Large intestine (tissue), 3 donors: ENCODE measurements at regions not wholly inside any gene's neighbourhood (a gene's known extent, or its start where the extent isn't known, plus 50 kb on each side); places are given as distances from the start of the nearest gene placed in this dataset.

Source experiments
- DNase-seq, 2 donors: peaks; one replicate each; pipeline versions ENCODE4 v3.0.0 to v3.0.0-alpha.2; 2013
- H3K27ac ChIP-seq: one replicate; pipeline ENCODE4 v1.5.1; 2013; ENCODE audit warnings: low read length
- H3K27me3 ChIP-seq: 2 replicates; pipeline ENCODE4 v1.6.1; 2013; ENCODE audit warnings: low read length; ENCODE audit not compliant: control insufficient read depth, insufficient read depth
- H3K36me3 ChIP-seq: 2 replicates; pipeline ENCODE4 v1.6.1; 2013; ENCODE audit warnings: low read length; ENCODE audit not compliant: control insufficient read depth, insufficient read depth
- H3K4me1 ChIP-seq: one replicate; pipeline ENCODE4 v1.6.1; 2013; ENCODE audit warnings: low read length; ENCODE audit not compliant: control insufficient read depth, insufficient read depth
- H3K4me3 ChIP-seq: one replicate; pipeline ENCODE4 v1.5.1; 2013; ENCODE audit warnings: low read length
- H3K9me3 ChIP-seq: one replicate; pipeline ENCODE4 v1.6.1; 2013; ENCODE audit warnings: mild to moderate bottlenecking, low read depth, low read length, moderate library complexity; ENCODE audit not compliant: control insufficient read depth
- WGBS: methylation state at CpG from one replicate; pipeline ENCODE4 v1.1.5; 2013; ENCODE audit warnings: low lambda C conversion rate; ENCODE audit not compliant: insufficient coverage; 5-methylcytosine and 5-hydroxymethylcytosine counted together

GRCh38 chr13:71339736-71340135, 527.3 kb downstream of the DACH1 start:
- WGBS = 100% methylated on average over 1 of the region's 1 CpG
- H3K27me3 ChIP-seq = no peaks in the 10 kb centered on the region
- DNase-seq = no peak
- H3K9me3 ChIP-seq = no peaks in the 10 kb centered on the region
- H3K36me3 ChIP-seq = no peaks in the 10 kb centered on the region
- H3K4me3 ChIP-seq = no peak overlapping the region
- H3K27ac ChIP-seq = no peak overlapping the region
- H3K4me1 ChIP-seq = no peaks in the 10 kb centered on the region

- Histone ChIP-seq H3K27ac (no peak overlapping the region), H3K4me3 (no peak overlapping the region), H3K9me3 (no peaks in the 10 kb centered on the region), H3K27me3 (no peaks in the 10 kb centered on the region), H3K36me3 (no peaks in the 10 kb centered on the region), H3K4me1 (no peaks in the 10 kb centered on the region)
- no CpG with 5 or more reads among the region's 1 CpG for WGBS
- DNase-seq = no peak
Observed at GRCh38 chr13:71339005-71339404, 528.0 kb downstream of the DACH1 start.

- Histone ChIP-seq H3K4me3 (no peak overlapping the region), H3K27ac (no peak overlapping the region), H3K4me1 (no peaks in the 10 kb centered on the region), H3K27me3 (no peaks in the 10 kb centered on the region), H3K9me3 (no peaks in the 10 kb centered on the region), H3K36me3 (no peaks in the 10 kb centered on the region)
- no peak for DNase-seq
- WGBS = no CpG with 5 or more reads among the region's 3 CpGs
Observed at GRCh38 chr13:71338070-71338469, 528.9 kb downstream of the DACH1 start.

- Histone ChIP-seq H3K27me3 (no peaks in the 10 kb centered on the region), H3K36me3 (no peaks in the 10 kb centered on the region), H3K4me3 (no peak overlapping the region), H3K4me1 (no peaks in the 10 kb centered on the region), H3K27ac (no peak overlapping the region), H3K9me3 (no peaks in the 10 kb centered on the region)
- WGBS = 100% methylated on average over 1 of the region's 1 CpG
- DNase-seq = no peak
Observed at GRCh38 chr13:71327266-71327665, 539.7 kb downstream of the DACH1 start.

GRCh38 chr13:71325556-71325955, 541.4 kb downstream of the DACH1 start:
- Histone ChIP-seq H3K4me3 (no peak overlapping the region), H3K9me3 (no peaks in the 10 kb centered on the region), H3K4me1 (no peaks in the 10 kb centered on the region), H3K36me3 (no peaks in the 10 kb centered on the region), H3K27me3 (no peaks in the 10 kb centered on the region), H3K27ac (no peak overlapping the region)
- WGBS = 94% methylated on average over 2 of the region's 3 CpGs
- DNase-seq = no peak

- 100% methylated on average over 1 of the region's 5 CpGs for WGBS
- DNase-seq = no peak
- H3K9me3 ChIP-seq = no peaks in the 10 kb centered on the region
Observed at GRCh38 chr13:71323266-71323665, 543.7 kb downstream of the DACH1 start.

GRCh38 chr13:71320452-71320851, 546.6 kb downstream of the DACH1 start:
- H3K4me3 ChIP-seq = no peak overlapping the region
- WGBS = no CpG with 5 or more reads among the region's 1 CpG
- H3K36me3 ChIP-seq = no peaks in the 10 kb centered on the region
- H3K4me1 ChIP-seq = no peaks in the 10 kb centered on the region
- peak in 1 of 2 donors; percentile 4 for DNase-seq
- H3K9me3 ChIP-seq = no peaks in the 10 kb centered on the region
- H3K27ac ChIP-seq = no peak overlapping the region
- H3K27me3 ChIP-seq = no peaks in the 10 kb centered on the region

More at GRCh38 chr13:71323266-71323665, 543.7 kb downstream of the DACH1 start:
- Histone ChIP-seq H3K4me1 (no peaks in the 10 kb centered on the region), H3K27ac (no peak overlapping the region), H3K27me3 (no peaks in the 10 kb centered on the region), H3K4me3 (no peak overlapping the region), H3K36me3 (no peaks in the 10 kb centered on the region)

- Histone ChIP-seq H3K27ac (no peak overlapping the region), H3K4me1 (no peaks in the 10 kb centered on the region), H3K4me3 (no peak overlapping the region), H3K9me3 (no peaks in the 10 kb centered on the region), H3K27me3 (no peaks in the 10 kb centered on the region), H3K36me3 (no peaks in the 10 kb centered on the region)
- WGBS = no CpG with 5 or more reads among the region's 3 CpGs
- DNase-seq = peak; percentile 8 to 41
Observed at GRCh38 chr13:71316792-71317363, 550.1 kb downstream of the DACH1 start.

GRCh38 chr13:71312923-71313322, 554.1 kb downstream of the DACH1 start:
- Histone ChIP-seq H3K4me3 (no peak overlapping the region), H3K27ac (no peak overlapping the region)

GRCh38 chr13:71309905-71310304, 557.1 kb downstream of the DACH1 start:
- no peaks in the 10 kb centered on the region for H3K4me1 ChIP-seq
- no peaks in the 10 kb centered on the region for H3K9me3 ChIP-seq
- no peak overlapping the region for H3K27ac ChIP-seq
- no peak for DNase-seq
- H3K27me3 ChIP-seq = no peaks in the 10 kb centered on the region
- 78% methylated on average over 2 of the region's 4 CpGs for WGBS
- H3K36me3 ChIP-seq = no peaks in the 10 kb centered on the region
- H3K4me3 ChIP-seq = no peak overlapping the region

More at GRCh38 chr13:71312923-71313322, 554.1 kb downstream of the DACH1 start:
- Histone ChIP-seq H3K27me3 (no peaks in the 10 kb centered on the region), H3K36me3 (no peaks in the 10 kb centered on the region), H3K4me1 (no peaks in the 10 kb centered on the region), H3K9me3 (no peaks in the 10 kb centered on the region)
- DNase-seq = no peak

GRCh38 chr13:71306821-71307220, 560.2 kb downstream of the DACH1 start:
- WGBS = 50% methylated on average over 1 of the region's 1 CpG
- no peak for DNase-seq

More at GRCh38 chr13:71306821-71307220, 560.2 kb downstream of the DACH1 start:
- no peaks in the 10 kb centered on the region for H3K9me3 ChIP-seq
- H3K4me3 ChIP-seq = no peak overlapping the region
- no peaks in the 10 kb centered on the region for H3K36me3 ChIP-seq
- no peaks in the 10 kb centered on the region for H3K27me3 ChIP-seq
- H3K4me1 ChIP-seq = no peaks in the 10 kb centered on the region
- no peak overlapping the region for H3K27ac ChIP-seq
